Activated CD4-positive, alpha-beta T cell treated with anti-CD3 and anti-CD28 coated beads for 4 hours (primary cell): ENCODE measurements at regions not wholly inside any gene's neighbourhood (a gene's known extent, or its start where the extent isn't known, plus 50 kb on each side); places are given as distances from the start of the nearest gene placed in this dataset.

ENCODE experiments used
- DNase-seq, 2 donors: peaks; one replicate each; pipeline ENCODE4 v3.0.0-alpha.2; 2020

DNA sequence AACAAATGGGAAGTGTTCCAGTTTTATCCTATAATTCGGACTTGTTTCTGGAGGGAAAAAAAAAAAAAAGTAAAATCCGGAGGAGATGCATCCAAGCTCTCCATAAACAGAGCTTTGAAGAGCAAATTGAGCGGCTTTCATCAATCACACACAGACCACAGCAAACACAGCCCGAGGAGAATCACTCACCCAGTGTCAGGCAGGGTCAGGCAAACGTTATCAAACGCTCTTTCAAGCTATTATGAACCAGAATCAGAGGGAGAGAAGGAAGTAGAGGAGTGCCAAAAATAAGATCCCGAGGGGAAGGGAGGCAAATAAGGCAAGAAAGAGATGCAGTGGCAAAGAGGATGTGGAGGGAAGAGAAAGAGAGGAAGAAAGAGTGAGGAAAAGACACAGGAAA is 188.3 kb upstream of the CAMK1G start:
- DNase-seq = no peak

DNA sequence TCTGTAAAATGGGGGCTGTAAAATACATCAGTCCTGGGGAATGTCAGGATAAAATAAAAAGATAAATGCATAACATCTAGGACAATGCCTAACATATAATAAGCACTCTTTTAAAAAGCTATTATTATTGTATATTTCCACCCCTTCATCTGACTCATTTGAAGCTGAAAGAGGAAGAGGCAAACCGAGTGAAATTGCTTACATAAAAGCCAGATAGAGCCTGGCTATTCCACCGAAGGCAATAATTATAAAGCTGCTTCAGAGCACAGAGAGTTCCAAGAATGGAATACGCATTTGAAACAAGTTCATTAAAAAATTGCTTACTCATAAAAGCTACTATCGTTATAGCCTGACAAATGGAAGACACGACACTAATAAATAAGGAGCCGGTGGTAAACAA is 186.1 kb upstream of the CAMK1G start:
- no peak for DNase-seq

DNA sequence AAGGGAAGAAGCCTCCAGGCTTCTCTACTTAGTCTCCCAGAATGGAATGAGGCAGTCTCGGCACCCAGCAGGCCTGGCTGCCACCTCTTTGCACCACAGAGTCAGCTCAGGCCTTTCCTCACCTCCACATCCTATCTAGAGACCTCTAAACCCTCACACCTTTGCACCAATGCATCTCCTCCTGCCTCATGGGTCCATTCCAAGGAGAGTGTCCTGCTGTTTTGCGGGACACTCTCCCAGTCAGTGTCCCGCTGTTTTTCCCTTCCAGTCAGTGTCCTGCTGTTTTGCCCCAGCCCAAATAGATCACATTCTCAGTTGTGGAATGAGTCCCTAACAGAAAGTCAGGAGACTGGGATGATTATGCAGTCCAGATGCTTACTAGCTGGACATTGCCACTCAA is 185.6 kb upstream of the CAMK1G start:
- no peak for DNase-seq

DNA sequence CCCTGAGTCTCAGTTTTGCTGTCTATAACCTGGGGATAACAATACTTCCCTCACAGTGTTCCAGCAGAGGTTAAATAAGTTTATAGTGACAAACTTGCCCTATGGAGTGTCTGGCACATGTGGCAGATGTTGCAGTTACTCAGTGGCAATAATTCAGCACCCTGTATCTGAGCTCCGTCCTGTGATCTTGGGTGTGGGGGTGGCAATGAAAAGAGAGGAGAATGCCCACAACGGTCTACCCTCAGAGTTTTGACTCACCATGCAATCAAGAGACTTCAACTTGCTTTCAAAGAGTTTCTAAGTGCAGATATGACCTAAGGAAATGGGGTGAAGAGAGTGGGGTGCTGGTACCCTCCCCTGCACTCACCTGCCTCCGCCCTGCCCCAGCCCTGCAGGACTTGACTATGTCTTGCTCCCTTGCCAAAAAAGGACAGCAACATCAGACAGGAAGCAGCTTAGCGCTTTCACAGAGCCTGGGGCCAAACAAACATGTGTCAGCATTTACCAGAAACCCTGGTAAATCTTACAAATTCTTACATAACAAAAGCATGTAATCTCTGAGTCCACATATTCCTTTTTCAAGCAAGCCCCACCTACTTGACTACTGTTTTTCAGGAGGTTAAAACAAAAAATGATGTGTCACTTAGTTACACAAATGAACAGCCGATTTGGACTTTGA is 185.1 kb upstream of the CAMK1G start:
- DNase-seq = no peak

DNA sequence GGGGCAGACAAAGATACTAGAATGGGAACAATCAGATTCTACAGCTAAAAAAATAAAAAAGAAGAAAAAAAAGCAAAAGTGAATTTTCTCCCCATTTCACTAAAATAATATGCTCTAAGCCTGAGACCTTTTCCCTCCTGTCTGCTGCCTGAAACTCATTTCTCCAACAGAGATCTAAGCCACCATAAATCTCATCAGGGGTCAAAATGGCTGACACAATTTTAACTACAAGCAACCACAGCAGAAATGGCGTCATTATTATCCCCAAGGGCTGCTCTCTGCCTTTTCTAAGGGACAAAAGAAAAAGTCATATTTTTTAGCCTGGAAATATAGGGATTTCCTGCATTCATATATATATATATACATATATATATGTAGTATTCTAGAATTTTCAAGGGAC is 183.7 kb upstream of the CAMK1G start:
- DNase-seq = no peak

DNA sequence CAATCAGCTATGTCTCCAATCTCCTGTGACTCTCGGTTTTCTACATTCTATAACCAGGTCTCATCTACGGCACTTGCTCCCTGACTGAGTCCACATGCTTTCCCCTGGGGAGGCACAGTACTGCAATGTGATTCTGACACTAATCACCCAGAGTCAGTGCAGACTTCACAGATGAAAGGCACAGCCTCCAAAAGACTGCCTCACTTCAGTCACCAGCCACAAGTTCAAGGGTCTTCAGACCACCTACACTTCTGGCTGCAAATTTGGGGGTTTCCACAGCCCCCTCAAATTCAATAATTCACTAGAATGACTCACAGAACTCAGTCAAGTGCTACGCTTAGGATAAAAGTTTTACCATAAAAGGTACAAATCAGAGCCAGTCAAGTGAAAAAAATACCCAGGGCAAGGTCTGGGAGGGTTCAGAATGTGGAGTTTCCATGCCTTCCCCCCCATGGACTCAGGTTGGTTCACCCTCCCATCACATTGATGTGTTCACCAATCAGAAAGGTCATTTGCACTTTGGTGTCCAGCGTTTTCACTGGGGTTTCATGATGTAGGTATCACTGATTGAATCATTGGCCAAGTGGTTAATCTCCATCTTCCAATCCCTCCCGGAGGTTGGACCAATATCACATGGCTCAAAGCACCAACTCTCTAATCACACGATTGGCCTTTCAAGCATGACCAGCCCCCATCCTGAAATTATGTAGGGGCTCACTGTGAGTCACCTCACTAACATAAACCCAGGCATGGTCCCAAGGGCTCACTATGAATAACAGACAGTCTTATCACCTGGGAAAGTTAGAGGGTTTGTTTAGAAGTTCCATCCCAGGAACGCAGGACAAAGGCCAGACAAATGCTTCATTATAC is 182.9 kb upstream of the CAMK1G start:
- no peak for DNase-seq

DNA sequence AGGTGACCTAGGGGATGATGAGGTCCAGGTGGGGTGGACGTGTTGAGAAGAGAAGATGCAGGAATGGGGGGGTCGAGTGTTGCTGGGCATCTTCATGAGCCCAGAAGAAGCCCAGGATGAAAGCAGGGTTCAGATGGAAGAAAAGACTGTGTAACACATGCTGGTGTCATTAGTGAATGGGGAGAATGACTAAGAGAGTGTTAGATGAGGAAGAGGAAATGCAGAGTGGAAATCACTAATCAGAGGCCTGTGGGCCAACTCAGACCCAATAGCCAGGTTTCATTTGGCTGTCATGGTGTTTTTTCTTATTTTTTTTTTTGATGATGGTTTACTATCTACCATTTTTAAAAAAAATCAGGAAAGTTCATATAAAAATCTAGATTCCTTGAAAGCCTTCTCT is 180.8 kb upstream of the CAMK1G start:
- DNase-seq = no peak

DNA sequence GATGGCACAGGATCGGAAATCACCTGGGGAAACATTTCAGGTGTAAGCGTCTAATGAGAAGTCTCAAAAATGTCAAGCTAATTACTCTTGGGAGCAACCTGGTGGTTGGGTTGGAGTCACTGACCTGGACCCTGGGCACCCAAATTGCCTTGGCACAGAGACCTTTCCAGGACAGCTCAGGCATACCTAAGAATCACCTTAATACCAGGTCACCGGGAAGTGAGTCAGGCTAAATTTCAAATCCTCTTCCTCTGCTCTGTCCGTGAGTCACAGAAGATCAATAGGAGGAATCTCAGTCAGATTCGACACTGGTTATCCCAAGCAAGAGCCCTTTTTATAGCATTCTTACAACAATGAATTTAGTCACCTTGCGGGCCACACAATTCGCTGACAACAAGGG is 179.6 kb upstream of the CAMK1G start:
- no peak for DNase-seq

DNA sequence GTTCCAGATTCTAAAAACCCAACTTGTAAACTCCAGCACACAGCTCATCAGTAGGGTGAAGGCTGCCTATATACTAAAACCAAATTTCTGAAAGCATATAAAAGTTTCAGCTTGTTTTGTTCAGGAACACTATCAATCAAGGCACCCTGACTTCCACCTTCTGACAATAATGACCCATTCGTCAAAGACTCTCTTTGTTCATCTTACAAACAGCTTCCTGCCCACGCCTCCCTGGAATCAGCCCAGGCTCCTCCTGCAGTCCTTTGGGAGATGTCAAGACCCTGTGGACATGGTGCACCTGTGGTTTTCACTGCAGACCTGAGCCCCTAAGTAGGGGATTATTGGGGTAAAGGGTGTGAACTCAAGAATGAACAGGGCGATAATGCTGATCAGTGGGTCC is 178.9 kb upstream of the CAMK1G start:
- DNase-seq = no peak

DNA sequence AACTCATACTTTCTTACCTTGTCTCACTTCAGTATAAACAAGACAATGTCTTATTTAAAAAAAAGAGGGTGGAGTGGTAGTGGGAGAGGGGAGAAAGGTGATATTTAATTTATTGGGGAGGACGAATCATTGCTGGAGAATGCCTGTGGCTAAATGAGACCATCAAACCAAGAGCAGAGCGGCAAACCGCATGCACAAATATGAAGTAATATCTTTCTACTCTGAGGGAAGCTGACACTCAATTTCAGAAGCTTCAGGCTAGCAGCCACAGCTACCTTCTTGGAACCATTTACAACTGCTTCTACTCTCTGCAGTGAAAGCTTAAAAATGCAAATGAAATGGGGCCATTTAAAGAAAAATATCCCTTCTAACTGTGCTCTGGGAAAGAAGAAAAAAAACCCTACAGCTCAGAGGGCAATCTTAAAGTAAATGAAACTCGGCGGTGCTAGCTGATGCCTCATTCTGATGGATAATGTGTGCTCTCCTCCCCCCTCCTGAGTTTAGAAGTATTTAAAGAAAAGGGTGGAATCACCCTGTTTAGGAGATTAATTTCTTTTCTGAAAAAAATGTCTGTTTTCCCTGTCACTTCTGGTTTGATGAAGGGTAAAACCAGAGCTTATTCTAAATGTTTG is 178.2 kb upstream of the CAMK1G start:
- no peak for DNase-seq

DNA sequence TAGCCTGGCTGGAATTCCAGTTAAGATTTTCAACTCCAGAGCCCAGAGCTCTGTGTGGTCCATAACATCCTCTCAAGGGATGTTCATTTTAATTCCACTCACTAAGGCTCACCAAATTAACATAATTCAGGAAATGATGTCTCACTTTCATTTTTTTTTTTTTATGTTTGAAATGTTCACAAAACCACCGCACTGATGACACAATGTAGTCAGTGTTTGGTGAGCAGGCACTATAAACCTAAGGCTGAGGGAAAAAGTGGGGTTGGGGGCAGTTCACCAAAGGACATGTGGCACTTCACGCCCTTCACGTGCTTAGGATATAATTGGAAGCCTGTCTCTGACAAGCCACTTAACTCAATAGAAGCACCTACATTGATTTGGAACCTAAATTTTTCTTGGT is 177.3 kb upstream of the CAMK1G start:
- no peak for DNase-seq

DNA sequence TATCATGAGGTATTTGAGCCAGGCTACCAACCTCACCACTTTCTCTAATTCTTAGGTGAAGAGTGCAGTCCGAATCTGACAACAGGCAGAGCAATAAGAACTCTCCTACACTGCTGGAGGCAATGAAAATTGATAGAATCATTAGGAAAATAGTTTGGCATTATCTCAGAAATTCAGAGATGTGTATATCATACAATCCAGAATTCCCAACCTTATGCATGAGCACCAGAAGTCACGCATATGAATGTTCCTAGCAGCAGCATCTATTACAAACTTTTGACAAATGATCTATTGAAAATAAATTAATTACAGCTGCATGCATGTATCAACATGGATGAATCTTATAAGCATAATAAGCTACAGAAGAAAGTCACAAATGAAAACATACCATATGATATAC is 176.9 kb upstream of the CAMK1G start:
- DNase-seq = no peak

DNA sequence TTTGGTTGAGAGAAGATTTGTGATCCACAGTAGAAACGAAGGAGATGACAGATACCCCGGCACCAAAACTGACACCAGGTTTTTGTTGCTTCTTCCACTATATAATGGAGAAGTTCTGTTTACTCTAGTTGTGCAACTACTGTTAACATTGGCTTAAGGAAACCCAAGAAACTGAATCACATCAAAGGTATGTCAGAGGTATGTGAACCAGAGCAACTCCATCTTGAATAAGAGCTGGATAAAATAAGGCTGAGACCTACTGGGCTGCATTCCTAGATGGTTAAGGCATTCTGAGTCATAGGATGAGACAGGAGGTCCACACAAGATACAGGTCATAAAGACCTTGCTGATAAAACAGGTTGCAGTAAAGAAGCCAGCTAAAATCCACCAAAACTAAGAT is 173.7 kb upstream of the CAMK1G start:
- DNase-seq = no peak

DNA sequence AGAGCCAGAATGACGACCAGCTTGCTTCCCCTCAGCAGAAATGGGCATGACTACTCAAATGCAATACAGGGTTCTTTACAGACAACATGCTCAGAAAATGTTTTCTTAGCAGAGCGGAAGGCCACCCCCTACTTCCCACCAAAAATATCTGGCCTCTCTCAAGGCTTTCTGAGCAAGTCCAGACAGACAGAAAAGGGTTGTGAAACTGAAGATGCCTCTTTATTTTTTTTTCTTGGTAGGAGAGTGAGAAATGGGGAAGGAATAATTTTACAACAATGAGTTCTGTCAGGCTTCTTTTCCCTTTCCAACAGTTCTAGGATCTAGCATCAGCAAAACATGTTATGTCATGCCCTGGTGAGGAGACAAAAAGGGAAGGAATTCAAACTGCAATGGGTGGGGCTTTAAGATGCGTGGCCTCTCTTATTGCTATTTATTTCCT is 172.0 kb upstream of the CAMK1G start:
- no peak for DNase-seq

DNA sequence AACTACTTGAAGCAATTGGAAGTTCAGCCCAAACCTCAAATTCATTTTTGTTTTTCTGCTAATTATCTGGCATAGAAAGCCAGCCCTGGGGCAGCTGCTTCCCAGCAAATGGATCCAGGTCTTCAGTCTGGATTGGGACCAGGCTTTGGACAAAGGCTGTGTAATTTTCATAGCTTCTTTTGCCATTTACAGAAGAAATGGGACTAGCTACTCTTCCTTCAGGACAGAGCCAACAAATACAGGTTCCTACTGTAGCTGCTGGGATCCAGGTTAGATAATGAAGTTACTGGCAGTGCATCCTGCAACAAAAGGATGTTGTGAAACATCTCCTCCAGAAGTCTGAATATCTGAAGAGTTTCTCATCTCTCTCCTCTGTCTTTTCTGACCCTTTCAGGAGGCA is 171.5 kb upstream of the CAMK1G start:
- no peak for DNase-seq

DNA sequence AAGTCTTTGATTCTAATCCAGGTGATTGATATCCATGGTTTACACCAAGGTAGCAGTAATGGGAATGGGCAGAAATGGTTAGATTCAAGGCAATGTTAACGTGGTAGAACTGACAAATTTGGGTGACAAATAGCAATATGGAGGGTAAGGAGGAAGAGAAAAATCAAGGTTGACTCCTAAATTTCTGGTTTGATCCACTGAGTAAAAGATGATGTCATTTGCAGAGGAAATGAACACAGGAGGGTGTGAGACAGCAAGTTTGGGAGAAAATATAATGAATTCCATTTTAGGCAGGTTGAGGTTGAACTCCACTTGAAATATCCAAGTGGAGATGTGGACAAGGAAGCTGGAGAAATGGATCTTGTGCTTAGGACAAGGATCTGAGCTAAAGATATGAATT is 170.9 kb upstream of the CAMK1G start:
- no peak for DNase-seq

DNA sequence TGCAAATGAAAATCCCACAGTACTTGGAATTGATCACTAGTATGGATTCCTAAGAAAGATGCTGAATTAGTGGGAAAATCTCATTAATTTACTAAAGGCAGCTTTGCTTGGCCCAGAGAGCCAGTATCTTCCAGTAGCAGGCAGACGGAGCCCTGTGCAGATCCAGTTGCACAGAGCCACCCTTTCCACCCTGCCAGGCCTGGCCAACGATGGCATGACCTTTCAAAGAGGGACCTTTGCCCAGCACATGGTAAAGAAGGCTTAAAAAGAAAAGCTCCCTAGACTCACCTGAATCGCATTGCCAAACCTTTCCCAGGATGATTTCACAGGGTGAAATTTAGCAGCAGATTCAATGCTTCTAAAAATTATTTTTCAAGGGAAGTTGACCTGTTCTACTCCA is 170.5 kb upstream of the CAMK1G start:
- DNase-seq = no peak

DNA sequence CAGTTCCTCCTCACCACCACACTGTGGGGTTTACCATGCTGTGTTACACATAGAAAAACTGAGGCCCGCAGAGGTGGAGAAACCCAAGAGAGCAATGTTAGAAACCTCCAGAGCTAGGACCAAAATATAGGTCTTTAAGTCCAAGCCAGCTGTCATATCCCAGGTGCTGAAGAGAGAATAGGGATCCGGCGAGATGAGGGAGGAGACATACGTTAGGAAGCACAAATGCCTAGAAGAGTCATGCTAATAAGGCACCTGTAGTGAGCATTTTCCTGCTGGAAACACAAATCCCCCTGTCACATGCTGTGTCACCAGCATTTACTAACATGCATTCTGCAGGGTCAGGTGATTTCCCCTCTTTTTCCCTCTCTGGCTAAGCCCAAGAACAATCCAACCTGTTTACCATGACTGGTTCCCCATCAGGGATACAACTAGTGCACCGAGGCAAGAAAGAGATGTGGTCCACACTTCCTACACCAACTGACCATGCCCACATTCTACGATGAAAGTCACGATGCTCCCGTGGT is 168.6 kb upstream of the CAMK1G start:
- no peak for DNase-seq

DNA sequence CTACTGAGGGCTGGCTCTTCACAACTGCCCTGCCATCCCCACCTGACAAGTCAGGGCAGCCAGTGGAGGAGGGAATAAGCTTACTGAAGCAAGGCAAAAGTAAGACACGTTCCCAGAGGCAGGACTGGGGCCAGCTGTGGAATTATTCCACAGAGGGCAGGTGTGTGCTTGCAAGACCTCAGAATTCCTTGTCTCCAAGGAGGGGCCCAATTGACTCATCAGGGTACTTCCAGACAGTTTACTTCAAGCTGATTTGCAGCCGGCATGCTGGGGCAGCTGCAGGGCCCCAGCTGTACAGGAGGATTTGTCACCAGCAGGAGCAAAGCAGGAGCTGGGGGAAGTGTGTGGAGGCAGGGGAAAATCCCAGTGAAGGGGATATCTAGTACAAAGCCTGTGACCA is 167.5 kb upstream of the CAMK1G start:
- DNase-seq = no peak

DNA sequence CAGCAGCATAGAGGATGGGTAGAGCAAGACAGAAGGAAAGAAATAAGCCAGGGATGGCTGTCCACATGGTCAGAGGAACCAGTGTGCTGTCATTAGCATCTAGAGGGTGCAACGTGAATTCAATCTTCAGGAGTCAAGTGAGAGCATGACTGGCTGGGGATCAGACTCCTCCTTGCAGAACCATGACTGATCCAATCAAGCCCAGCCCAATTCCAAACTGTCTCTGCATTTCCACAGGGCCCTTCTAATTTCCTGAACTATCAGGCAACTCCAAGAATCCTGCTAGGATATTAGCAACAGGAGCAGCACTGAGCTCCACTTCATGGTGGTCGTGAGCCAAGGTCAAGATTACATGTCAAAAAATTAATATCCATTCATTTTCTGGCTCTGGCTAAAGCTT is 166.8 kb upstream of the CAMK1G start:
- DNase-seq = no peak

DNA sequence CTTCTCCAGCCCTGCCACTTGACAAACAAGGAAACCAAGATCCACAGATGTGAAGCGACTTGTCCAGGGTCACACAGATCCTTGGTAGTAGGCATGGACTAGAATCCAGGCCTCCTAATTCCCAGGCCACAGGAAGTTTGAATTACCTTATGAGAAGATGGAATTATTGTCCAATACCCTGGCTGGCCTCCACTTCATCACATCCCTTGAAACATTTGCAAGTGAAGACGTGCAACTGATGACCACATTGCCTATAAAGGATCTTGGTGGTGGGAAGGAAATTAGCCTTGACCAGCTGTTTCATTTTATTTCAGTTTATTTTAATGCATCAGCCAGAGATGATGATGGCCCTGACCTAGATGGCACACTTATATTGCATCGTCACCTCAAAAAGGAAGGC is 165.8 kb upstream of the CAMK1G start:
- DNase-seq = no peak

DNA sequence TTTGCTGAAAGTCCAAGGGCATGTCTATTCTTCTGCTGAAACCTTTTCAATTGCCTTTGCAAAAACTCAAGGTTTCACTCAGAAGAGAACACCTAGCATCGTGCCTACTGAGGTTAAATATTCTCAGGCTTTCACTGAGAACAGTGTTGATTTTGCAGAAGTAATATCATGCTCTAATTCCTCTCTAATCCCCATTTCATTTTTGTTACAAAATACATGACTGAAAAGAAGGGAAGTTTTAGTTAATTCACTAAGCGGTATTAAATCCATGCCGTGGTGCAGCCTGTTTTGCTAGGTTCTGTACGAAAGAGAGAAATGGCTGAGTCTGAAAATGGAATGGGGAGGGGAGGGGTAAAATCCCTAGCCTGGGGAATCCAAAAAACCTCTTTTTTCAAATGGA is 163.2 kb upstream of the CAMK1G start:
- DNase-seq = no peak

DNA sequence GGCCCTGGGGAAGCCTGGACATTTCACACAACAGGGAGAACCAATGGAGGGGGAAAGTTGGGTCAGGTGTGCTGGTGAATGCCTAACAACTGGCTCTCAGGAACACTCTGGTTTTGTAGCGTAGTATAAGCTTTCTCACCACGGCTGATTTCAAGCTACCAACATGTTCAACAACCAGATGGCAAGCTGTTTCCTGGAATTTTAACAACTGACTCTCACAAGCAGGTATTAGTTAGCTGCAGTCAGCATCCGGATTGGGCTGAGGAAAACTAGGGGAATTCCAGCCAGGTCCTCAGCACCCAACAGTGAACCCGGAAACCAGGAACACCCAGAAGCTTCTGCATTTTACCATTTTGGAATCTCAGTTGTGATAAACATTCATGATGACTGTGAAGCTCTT is 162.3 kb upstream of the CAMK1G start:
- DNase-seq = no peak
